ENCODE measurements at regions not wholly inside any gene's neighbourhood (a gene's known extent, or its start where the extent isn't known, plus 50 kb on each side); places are given as distances from the start of the nearest gene placed in this dataset.

- H3K4me3 ChIP-seq = no peak overlapping the region
- intact Hi-C loops (cut with DNase I; ENCODE audit: low total_unique reads) = no loop called here
- H3K27me3 ChIP-seq = no peaks in the 10 kb centered on the region
- no peak for DNase-seq
- H3K27ac ChIP-seq = no peak overlapping the region
- in situ Hi-C loops (cut with MboI; ENCODE audit: low pct_ligation_motif_present in 1 of 4, low pct_unique_long_range_greater_than_20kb in 1 of 4, low sequenced_read_pairs in 3 of 4) = loop anchor here in 2 of 4 donors (10.0 to 25.0 kb wide), 2 partner anchors 200 to 308 kb away; no protein-coding TSS in a partner anchor
- no peak for TF ChIP-seq EP300 (IDR thresholded peaks at IDR 0.05; ENCODE audit: low read depth)
- TF ChIP-seq CTCF (IDR thresholded peaks at IDR 0.05) = no peak
- TF ChIP-seq POLR2AphosphoS5 (IDR thresholded peaks at IDR 0.05) = no peak
- TF ChIP-seq POLR2A (IDR thresholded peaks at IDR 0.05) = no peak
- no peaks in the 10 kb centered on the region for H3K9me3 ChIP-seq
- H3K4me1 ChIP-seq = peaks cover 0 to 5% (median 0%) of the 10 kb centered on the region in 4 donors
- no peaks in the 10 kb centered on the region for H3K36me3 ChIP-seq
- WGBS, 2 donors (ENCODE audit: low coverage in 1 of 2) = 46 to 66% methylated on average over 3 of the region's 3 CpGs
These were observed 64.7 kb upstream of the ANK3 start for GRCh38 chr10:60454336-60454735.

GRCh38 chr10:60453036-60453435, 63.4 kb upstream of the ANK3 start:
- TF ChIP-seq EP300 (IDR thresholded peaks at IDR 0.05; ENCODE audit: low read depth) (no peak), POLR2A (IDR thresholded peaks at IDR 0.05) (no peak), CTCF (IDR thresholded peaks at IDR 0.05) (no peak), POLR2AphosphoS5 (IDR thresholded peaks at IDR 0.05) (no peak)
- no peak overlapping the region for H3K27ac ChIP-seq
- in situ Hi-C loops (cut with MboI; ENCODE audit: low pct_ligation_motif_present in 1 of 4, low pct_unique_long_range_greater_than_20kb in 1 of 4, low sequenced_read_pairs in 3 of 4) = loop anchor here in 2 of 4 donors (10.0 to 25.0 kb wide), 2 partner anchors 202 to 309 kb away; no protein-coding TSS in a partner anchor
- H3K4me3 ChIP-seq = no peak overlapping the region
- DNase-seq = no peak
- H3K4me1 ChIP-seq = peaks cover 0 to 5% (median 0%) of the 10 kb centered on the region in 4 donors
- H3K36me3 ChIP-seq = no peaks in the 10 kb centered on the region
- no peaks in the 10 kb centered on the region for H3K9me3 ChIP-seq
- intact Hi-C loops (cut with DNase I; ENCODE audit: low total_unique reads) = no loop called here
- WGBS, 2 donors (ENCODE audit: low coverage in 1 of 2) = 20 to 61% methylated on average over 1 to 2 of the region's 2 CpGs
- no peaks in the 10 kb centered on the region for H3K27me3 ChIP-seq

- DNase-seq = no peak
- in situ Hi-C loops (cut with MboI; ENCODE audit: low pct_ligation_motif_present in 1 of 4, low pct_unique_long_range_greater_than_20kb in 1 of 4, low sequenced_read_pairs in 3 of 4) = loop anchor here in 2 of 4 donors (10.0 to 25.0 kb wide), 2 partner anchors 205 to 312 kb away; no protein-coding TSS in a partner anchor
- H3K4me1 ChIP-seq = peaks cover 0 to 16% (median 0%) of the 10 kb centered on the region in 4 donors
- no peaks in the 10 kb centered on the region for H3K36me3 ChIP-seq
- TF ChIP-seq CTCF (IDR thresholded peaks at IDR 0.05) (no peak), POLR2AphosphoS5 (IDR thresholded peaks at IDR 0.05) (no peak), POLR2A (IDR thresholded peaks at IDR 0.05) (no peak), EP300 (IDR thresholded peaks at IDR 0.05; ENCODE audit: low read depth) (no peak)
- no peaks in the 10 kb centered on the region for H3K9me3 ChIP-seq
- no peak overlapping the region for H3K4me3 ChIP-seq
- no peak overlapping the region for H3K27ac ChIP-seq
- 94 to 95% methylated on average over 2 to 4 of the region's 4 CpGs for WGBS, 2 donors (ENCODE audit: low coverage in 1 of 2)
- no peaks in the 10 kb centered on the region for H3K27me3 ChIP-seq
- intact Hi-C loops (cut with DNase I; ENCODE audit: low total_unique reads) = no loop called here
These were observed 60.6 kb upstream of the ANK3 start for GRCh38 chr10:60450291-60450690.

- WGBS, 2 donors (ENCODE audit: low coverage in 1 of 2) = 94 to 95% methylated on average over 2 to 3 of the region's 3 CpGs
- H3K27ac ChIP-seq = no peak overlapping the region
- H3K4me3 ChIP-seq = no peak overlapping the region
- no peaks in the 10 kb centered on the region for H3K9me3 ChIP-seq
- in situ Hi-C loops (cut with MboI; ENCODE audit: low pct_ligation_motif_present in 1 of 4, low pct_unique_long_range_greater_than_20kb in 1 of 4, low sequenced_read_pairs in 3 of 4) (loop anchor here in 3 of 4 donors (10.0 to 25.0 kb wide), 4 partner anchors 197 to 314 kb away; no protein-coding TSS in a partner anchor), intact Hi-C loops (cut with DNase I; ENCODE audit: low total_unique reads) (loop anchor here (5.0 kb wide), 1 partner anchor 199 kb away; no protein-coding TSS in a partner anchor)
- no peak for DNase-seq
- TF ChIP-seq POLR2A (IDR thresholded peaks at IDR 0.05) (no peak), CTCF (IDR thresholded peaks at IDR 0.05) (no peak), EP300 (IDR thresholded peaks at IDR 0.05; ENCODE audit: low read depth) (no peak)
- no peaks in the 10 kb centered on the region for H3K27me3 ChIP-seq
- no peaks in the 10 kb centered on the region for H3K36me3 ChIP-seq
- peaks cover 0 to 11% (median 0%) of the 10 kb centered on the region in 4 donors for H3K4me1 ChIP-seq
These were observed 58.6 kb upstream of the ANK3 start for GRCh38 chr10:60448246-60448645.
